ENCODE measurements at regions not wholly inside any gene's neighbourhood (a gene's known extent, or its start where the extent isn't known, plus 50 kb on each side); places are given as distances from the start of the nearest gene placed in this dataset.

DNA sequence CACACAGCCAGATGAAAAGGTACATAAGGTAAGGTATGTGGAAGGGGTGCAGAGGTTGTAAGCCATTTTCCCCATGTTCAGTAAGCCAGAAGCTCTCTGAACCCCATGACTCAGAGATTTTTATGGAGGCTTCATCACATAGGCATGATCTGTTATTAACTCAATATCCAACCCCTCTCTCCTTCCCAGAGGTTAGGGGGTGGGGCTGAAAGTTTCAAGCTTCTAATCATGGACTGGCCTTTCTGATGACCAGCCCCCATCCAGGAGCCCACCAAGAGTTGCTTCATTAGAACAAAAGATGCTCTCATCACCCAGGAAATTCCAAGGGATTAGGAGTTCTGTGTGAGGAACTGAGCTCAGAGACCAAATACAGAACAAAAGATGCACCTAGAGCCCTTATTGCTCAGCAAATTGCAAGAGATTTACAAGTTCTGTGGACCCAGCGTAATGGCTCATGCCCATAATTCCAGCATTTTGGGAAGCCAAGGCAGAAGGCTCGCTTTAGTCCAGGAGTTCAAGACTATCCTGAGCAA is 103.2 kb upstream of the DAAM1 start:
- Histone ChIP-seq H3K4me3 (no peak overlapping the region), H3K4me1 (replicated peaks in 1 of 2) (no peaks in the 10 kb centered on the region), H3K27ac (no peak overlapping the region), H3K36me3 (replicated peaks in 1 of 2) (no peaks in the 10 kb centered on the region), H3K9me3 (replicated peaks in 1 of 3) (no peaks in the 10 kb centered on the region), H3K27me3 (no peaks in the 10 kb centered on the region)
- TF ChIP-seq, protein P1, sequence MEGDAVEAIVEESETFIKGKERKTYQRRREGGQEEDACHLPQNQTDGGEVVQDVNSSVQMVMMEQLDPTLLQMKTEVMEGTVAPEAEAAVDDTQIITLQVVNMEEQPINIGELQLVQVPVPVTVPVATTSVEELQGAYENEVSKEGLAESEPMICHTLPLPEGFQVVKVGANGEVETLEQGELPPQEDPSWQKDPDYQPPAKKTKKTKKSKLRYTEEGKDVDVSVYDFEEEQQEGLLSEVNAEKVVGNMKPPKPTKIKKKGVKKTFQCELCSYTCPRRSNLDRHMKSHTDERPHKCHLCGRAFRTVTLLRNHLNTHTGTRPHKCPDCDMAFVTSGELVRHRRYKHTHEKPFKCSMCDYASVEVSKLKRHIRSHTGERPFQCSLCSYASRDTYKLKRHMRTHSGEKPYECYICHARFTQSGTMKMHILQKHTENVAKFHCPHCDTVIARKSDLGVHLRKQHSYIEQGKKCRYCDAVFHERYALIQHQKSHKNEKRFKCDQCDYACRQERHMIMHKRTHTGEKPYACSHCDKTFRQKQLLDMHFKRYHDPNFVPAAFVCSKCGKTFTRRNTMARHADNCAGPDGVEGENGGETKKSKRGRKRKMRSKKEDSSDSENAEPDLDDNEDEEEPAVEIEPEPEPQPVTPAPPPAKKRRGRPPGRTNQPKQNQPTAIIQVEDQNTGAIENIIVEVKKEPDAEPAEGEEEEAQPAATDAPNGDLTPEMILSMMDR (IDR thresholded peaks at IDR 0.05) = no peak
- TF ChIP-seq POLR2A (IDR thresholded peaks at IDR 0.05) = no peak
- DNase-seq = no peak
- 89 to 100% (median 91%) methylated on average over 2 of the region's 2 CpGs for WGBS, 4 donors
- intact Hi-C loops (cut with DNase I) = no loop called here

DNA sequence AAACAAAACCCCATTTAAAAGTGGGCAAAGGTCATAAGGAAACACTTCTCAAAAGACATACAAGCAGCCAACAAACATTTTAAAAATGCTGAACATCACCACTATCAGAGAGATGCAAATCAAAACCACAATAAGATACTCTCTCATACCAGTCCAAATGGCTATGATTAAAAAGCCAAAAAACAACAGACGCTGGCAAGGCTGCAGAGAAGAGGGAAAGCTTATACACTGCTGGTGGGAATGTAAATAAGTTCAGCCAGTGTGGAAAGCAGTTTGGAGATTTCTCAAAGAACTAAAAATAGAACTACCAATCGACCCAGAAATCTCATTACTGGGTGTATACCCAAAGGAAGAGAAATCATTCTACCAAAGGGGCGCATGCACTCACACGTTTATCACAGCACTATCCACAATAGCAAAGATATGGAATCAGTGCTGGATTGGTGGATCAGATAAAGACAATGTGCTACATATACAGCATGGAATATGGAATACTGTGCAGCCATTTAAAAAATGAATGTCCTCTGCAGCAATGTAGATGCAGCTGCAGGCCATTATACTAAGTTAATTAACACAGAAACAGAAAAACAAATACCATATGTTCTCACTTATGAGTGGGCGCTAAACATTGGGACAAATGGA is 102.1 kb upstream of the DAAM1 start:
- TF ChIP-seq, protein P1 (IDR thresholded peaks at IDR 0.05) = no peak
- TF ChIP-seq POLR2A (IDR thresholded peaks at IDR 0.05) = no peak
- Histone ChIP-seq H3K4me1 (replicated peaks in 1 of 2) (no peaks in the 10 kb centered on the region), H3K36me3 (replicated peaks in 1 of 2) (no peaks in the 10 kb centered on the region), H3K4me3 (no peak overlapping the region), H3K27ac (no peak overlapping the region), H3K27me3 (no peaks in the 10 kb centered on the region), H3K9me3 (replicated peaks in 1 of 3) (no peaks in the 10 kb centered on the region)
- no peak for DNase-seq
- intact Hi-C loops (cut with DNase I) = no loop called here
- 56 to 61% (median 59%) methylated on average over 5 of the region's 5 CpGs for WGBS, 4 donors

DNA sequence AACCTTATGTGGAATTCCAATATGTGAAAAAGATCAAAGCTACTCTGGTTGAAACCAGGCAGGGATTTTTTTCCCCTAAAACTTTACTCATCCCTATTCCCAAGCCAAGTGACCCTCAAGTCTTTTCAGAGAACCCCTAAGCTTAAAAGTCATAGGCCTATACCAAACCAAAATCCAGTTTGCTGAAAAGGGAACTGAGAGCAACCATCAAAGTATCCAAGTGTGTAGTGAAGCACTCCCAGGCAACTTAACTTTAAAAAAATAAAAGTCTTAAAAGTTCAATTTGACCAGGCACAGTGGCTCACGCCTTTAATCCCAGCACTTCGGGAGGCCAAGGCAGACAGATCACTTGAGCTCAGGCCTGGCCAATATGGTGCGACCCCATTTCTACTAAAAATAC is 101.2 kb upstream of the DAAM1 start:
- no peak for DNase-seq
- intact Hi-C loops (cut with DNase I) = no loop called here
- H3K4me1 ChIP-seq (replicated peaks in 1 of 2) = no peaks in the 10 kb centered on the region
- no peaks in the 10 kb centered on the region for H3K27me3 ChIP-seq
- H3K27ac ChIP-seq = no peak overlapping the region
- H3K36me3 ChIP-seq (replicated peaks in 1 of 2) = no peaks in the 10 kb centered on the region
- no peaks in the 10 kb centered on the region for H3K9me3 ChIP-seq (replicated peaks in 1 of 3)
- TF ChIP-seq, protein P1 (IDR thresholded peaks at IDR 0.05) = no peak
- TF ChIP-seq POLR2A (IDR thresholded peaks at IDR 0.05) = no peak
- no peak overlapping the region for H3K4me3 ChIP-seq
- 84 to 94% (median 91%) methylated on average over 3 of the region's 3 CpGs for WGBS, 4 donors

DNA sequence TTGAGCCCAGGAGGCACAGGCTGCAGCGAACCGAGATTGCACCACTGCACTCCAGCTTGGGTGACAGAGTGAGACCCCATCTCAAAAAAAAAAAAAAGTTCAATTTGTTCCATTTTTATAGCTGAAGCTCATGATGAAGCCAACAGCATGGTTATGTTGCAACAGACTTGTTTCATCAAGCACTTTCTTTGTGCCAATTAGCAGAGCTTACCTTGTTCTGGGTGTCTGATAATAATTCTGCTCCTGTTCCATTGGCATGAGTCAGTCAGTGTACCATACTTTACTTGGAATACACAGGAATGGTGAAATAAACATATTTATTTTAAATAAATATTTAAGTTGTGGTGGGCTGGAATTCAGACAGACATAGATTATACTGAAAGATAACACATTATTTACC is 100.8 kb upstream of the DAAM1 start:
- Histone ChIP-seq H3K27me3 (no peaks in the 10 kb centered on the region), H3K27ac (no peak overlapping the region), H3K9me3 (replicated peaks in 1 of 3) (no peaks in the 10 kb centered on the region), H3K4me3 (no peak overlapping the region), H3K36me3 (replicated peaks in 1 of 2) (no peaks in the 10 kb centered on the region), H3K4me1 (replicated peaks in 1 of 2) (no peaks in the 10 kb centered on the region)
- no peak for TF ChIP-seq POLR2A (IDR thresholded peaks at IDR 0.05)
- TF ChIP-seq, protein P1 (IDR thresholded peaks at IDR 0.05) = no peak
- 94 to 95% (median 95%) methylated on average over 2 of the region's 2 CpGs for WGBS, 4 donors
- intact Hi-C loops (cut with DNase I) = no loop called here
- DNase-seq = no peak

Data from adrenal gland (tissue), 9 donors.